ENCODE measurements at regions not wholly inside any gene's neighbourhood (a gene's known extent, or its start where the extent isn't known, plus 50 kb on each side); places are given as distances from the start of the nearest gene placed in this dataset.
"Not testable (repeated sequence)": the region's sequence is repeated elsewhere in the genome, so short reads cannot be mapped to it uniquely, and the experiment has no call there.

DNA sequence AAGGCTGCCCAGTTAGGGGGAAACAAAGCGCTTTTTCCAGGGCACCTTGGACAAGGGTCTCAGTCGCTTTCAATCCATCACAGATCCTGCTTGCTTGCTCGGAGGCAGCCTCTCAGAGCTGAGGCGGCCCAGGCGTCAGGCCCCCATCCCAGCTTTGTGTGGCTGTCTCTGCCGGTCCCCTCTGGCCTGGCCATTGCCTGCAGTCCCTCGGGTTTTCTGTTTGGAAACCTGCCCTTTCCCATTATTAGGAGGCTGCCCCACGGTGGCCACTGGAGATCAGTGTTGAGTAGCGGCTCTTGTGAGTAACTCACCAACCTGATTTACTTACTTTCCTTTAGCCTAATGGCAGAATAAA lies 216.1 kb downstream of the GLRX3 start:
- H3K4me1 ChIP-seq (ENCODE audit: control insufficient read depth, low read depth, low read length), result no peaks in the 10 kb centered on the region
- no peak overlapping the region for H2BK15ac ChIP-seq (replicated peaks; ENCODE audit: low read depth)
- H3K56ac ChIP-seq (ENCODE audit: low read length), result no peak overlapping the region
- no peaks in the 10 kb centered on the region for H3K27me3 ChIP-seq (ENCODE audit: insufficient read depth, low read length, poor library complexity)
- H3K23ac ChIP-seq (ENCODE audit: low read length), result no peak overlapping the region
- peak; percentile 28 for DNase-seq
- no peak overlapping the region for H3K4me2 ChIP-seq (ENCODE audit: low read length)
- H4K8ac ChIP-seq (ENCODE audit: low read depth, low read length), result no peak overlapping the region
- H3K27ac ChIP-seq (ENCODE audit: low read depth, low read length), result no peak overlapping the region
- no peak overlapping the region for H2AK5ac ChIP-seq (ENCODE audit: low read length)
- H3K9ac ChIP-seq (ENCODE audit: low read length), result no peak overlapping the region
- no peak overlapping the region for H3K18ac ChIP-seq (ENCODE audit: low read length)
- H3K79me1 ChIP-seq (ENCODE audit: low read length), result no peaks in the 10 kb centered on the region
- H3K4me3 ChIP-seq (ENCODE audit: low read length), result no peak overlapping the region
- WGBS (ENCODE audit: extremely low coverage, insufficient coverage, low lambda C conversion rate), result no CpG with 5 or more reads among the region's 9 CpGs
- no peak overlapping the region for H4K5ac ChIP-seq (ENCODE audit: low read length)
- no peak overlapping the region for H2BK5ac ChIP-seq (ENCODE audit: low read length)
- no peak overlapping the region for H3K4ac ChIP-seq (ENCODE audit: low read depth, low read length)
- no peak overlapping the region for H2BK120ac ChIP-seq (ENCODE audit: low read depth, low read length)
- no peaks in the 10 kb centered on the region for H3K36me3 ChIP-seq (ENCODE audit: control insufficient read depth, insufficient read depth, low read length)
- no peaks in the 10 kb centered on the region for H3K79me2 ChIP-seq (ENCODE audit: control insufficient read depth, insufficient read depth, low read length)

DNA sequence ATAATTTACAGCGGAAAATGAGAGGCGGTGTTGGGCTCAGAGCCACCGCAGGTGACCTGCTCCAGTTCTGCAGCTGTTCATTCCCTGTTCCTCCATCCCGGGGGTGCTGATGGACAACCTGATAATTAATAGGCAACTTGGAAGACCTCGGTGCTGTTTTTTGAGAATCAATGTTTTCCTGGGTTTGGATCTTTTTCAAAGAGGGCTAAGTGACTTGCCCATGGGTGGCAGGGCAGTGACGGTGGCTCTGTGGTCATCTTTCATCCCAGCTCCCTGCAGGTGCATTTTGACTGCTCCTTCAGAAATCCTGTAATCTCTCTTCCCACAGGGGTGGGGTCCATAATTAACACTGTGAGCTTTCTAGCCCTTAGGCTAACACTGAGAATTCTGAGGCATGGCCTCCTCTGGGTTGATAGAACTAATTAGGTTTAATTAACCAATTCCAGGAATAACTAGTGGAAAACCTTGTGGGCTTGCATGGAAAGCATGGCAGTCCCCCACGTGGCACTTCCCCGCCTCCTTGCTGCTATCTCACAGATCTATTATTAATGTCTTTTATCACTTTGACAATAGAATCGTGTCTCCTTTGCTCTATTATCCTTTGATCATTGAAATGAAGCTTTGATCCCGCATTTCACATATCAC lies 217.9 kb downstream of the GLRX3 start:
- DNase-seq, result no peak
- H2AK5ac ChIP-seq (ENCODE audit: low read length), result no peak overlapping the region
- no peaks in the 10 kb centered on the region for H3K27me3 ChIP-seq (ENCODE audit: insufficient read depth, low read length, poor library complexity)
- H2BK5ac ChIP-seq (ENCODE audit: low read length), result no peak overlapping the region
- no peaks in the 10 kb centered on the region for H3K79me2 ChIP-seq (ENCODE audit: control insufficient read depth, insufficient read depth, low read length)
- no peak overlapping the region for H3K56ac ChIP-seq (ENCODE audit: low read length)
- no peak overlapping the region for H3K9ac ChIP-seq (ENCODE audit: low read length)
- WGBS (ENCODE audit: extremely low coverage, insufficient coverage, low lambda C conversion rate), result no CpG with 5 or more reads among the region's 10 CpGs
- H3K27ac ChIP-seq (ENCODE audit: low read depth, low read length), result no peak overlapping the region
- H3K79me1 ChIP-seq (ENCODE audit: low read length), result no peaks in the 10 kb centered on the region
- no peak overlapping the region for H3K18ac ChIP-seq (ENCODE audit: low read length)
- H3K4me2 ChIP-seq (ENCODE audit: low read length), result no peak overlapping the region
- H3K23ac ChIP-seq (ENCODE audit: low read length), result no peak overlapping the region
- H3K4me3 ChIP-seq (ENCODE audit: low read length), result no peak overlapping the region
- no peak overlapping the region for H4K8ac ChIP-seq (ENCODE audit: low read depth, low read length)
- H3K4me1 ChIP-seq (ENCODE audit: control insufficient read depth, low read depth, low read length), result no peaks in the 10 kb centered on the region
- no peak overlapping the region for H2BK120ac ChIP-seq (ENCODE audit: low read depth, low read length)
- no peak overlapping the region for H4K5ac ChIP-seq (ENCODE audit: low read length)
- H2BK15ac ChIP-seq (replicated peaks; ENCODE audit: low read depth), result no peak overlapping the region
- H3K36me3 ChIP-seq (ENCODE audit: control insufficient read depth, insufficient read depth, low read length), result no peaks in the 10 kb centered on the region
- no peak overlapping the region for H3K4ac ChIP-seq (ENCODE audit: low read depth, low read length)

DNA sequence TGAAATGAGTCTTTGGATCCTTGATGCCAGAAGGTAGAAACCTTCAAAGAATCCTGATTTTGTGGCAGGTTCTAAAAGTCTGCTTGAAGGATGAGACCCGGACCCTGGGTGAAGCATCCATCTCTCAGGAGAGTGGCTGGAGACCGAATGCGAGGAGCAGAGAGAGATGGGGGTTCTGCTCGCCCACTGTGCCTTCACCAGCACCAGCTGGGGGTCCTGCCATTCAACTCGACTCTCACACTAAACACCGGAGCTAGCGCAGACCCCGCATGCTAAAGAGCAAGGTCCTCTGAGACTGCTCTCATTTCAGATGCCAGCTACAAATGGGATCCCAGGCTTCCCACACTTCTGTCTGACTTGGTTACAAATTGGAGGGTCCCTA lies 218.4 kb downstream of the GLRX3 start:
- Histone ChIP-seq H3K23ac (ENCODE audit: low read length) (no peak overlapping the region), H2BK15ac (replicated peaks; ENCODE audit: low read depth) (no peak overlapping the region), H3K4me1 (ENCODE audit: control insufficient read depth, low read depth, low read length) (no peaks in the 10 kb centered on the region), H3K79me1 (ENCODE audit: low read length) (no peaks in the 10 kb centered on the region), H3K4ac (ENCODE audit: low read depth, low read length) (no peak overlapping the region), H3K9ac (ENCODE audit: low read length) (no peak overlapping the region), H3K27ac (ENCODE audit: low read depth, low read length) (no peak overlapping the region), H3K18ac (ENCODE audit: low read length) (no peak overlapping the region), H3K79me2 (ENCODE audit: control insufficient read depth, insufficient read depth, low read length) (no peaks in the 10 kb centered on the region), H2AK5ac (ENCODE audit: low read length) (no peak overlapping the region), H3K27me3 (ENCODE audit: insufficient read depth, low read length, poor library complexity) (no peaks in the 10 kb centered on the region), H4K5ac (ENCODE audit: low read length) (no peak overlapping the region), H2BK5ac (ENCODE audit: low read length) (no peak overlapping the region), H3K4me3 (ENCODE audit: low read length) (no peak overlapping the region), H3K56ac (ENCODE audit: low read length) (no peak overlapping the region), H3K4me2 (ENCODE audit: low read length) (no peak overlapping the region), H3K36me3 (ENCODE audit: control insufficient read depth, insufficient read depth, low read length) (no peaks in the 10 kb centered on the region), H2BK120ac (ENCODE audit: low read depth, low read length) (no peak overlapping the region), H4K8ac (ENCODE audit: low read depth, low read length) (no peak overlapping the region)
- no CpG with 5 or more reads among the region's 8 CpGs for WGBS (ENCODE audit: extremely low coverage, insufficient coverage, low lambda C conversion rate)
- DNase-seq, result no peak

DNA sequence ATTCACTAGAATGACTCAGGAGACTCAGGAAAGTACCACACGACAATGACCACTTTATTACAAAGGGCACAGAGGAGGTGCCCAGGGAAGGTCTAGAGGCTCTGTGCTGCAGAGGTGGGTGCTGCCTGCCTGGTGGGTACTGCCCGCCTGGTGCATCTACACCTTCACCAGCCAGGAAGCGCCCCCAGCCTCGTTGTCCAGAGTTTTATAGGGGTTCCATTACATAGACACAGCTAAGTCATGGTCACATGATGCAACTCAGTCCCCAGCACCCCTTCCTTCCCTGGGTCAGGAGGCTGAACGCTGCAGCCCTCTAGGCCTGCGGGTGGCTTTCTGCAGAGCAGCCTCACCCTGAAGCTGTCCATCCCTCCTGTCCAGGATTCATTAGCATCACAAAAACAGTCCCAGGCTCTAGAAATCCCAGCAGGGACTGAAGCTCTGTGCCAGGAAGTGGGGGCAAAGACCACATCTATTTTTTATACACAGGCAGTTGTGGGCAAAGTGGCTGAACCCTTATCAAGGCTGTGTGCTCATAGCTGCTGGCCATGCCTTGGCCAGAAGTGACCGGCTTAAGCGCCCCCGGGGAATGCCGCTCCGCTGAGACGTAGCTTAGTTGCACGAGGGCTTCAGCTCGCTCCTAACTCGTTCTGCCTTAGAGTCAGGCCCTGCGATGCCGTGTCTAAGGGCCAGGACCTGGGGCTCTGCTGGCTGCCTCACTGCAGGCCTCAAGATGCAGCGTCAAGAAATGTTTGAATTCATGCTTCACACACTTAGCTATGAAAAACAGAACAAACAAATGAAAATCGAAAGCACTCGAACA lies 219.0 kb downstream of the GLRX3 start:
- WGBS (ENCODE audit: extremely low coverage, insufficient coverage, low lambda C conversion rate), result no CpG with 5 or more reads among the region's 20 CpGs

DNA sequence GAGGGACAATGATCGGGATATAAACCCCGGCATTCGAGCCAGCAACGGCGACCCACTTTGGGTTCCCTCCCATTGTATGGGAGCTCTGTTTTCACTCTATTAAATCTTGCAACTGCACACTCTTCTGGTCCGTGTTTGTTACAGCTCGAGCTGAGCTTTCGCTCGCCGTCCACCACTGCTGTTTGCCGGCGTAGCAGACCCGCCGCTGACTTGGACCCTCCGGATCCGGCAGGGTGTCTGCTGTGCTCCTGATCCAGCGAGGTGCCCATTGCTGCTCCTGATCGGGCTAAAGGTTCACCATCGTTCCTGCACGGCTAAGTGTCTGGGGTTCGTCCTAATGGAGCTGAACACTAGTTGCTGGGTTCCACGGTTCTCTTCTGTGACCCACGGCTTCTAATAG lies 220.2 kb downstream of the GLRX3 start:
- not testable (repeated sequence) for H3K27me3 ChIP-seq (ENCODE audit: insufficient read depth, low read length, poor library complexity); H3K23ac ChIP-seq (ENCODE audit: low read length); H3K4me2 ChIP-seq (ENCODE audit: low read length); H4K5ac ChIP-seq (ENCODE audit: low read length); H3K9ac ChIP-seq (ENCODE audit: low read length); H3K36me3 ChIP-seq (ENCODE audit: control insufficient read depth, insufficient read depth, low read length); H2AK5ac ChIP-seq (ENCODE audit: low read length); H3K4ac ChIP-seq (ENCODE audit: low read depth, low read length); DNase-seq; H3K4me3 ChIP-seq (ENCODE audit: low read length); H3K4me1 ChIP-seq (ENCODE audit: control insufficient read depth, low read depth, low read length); H3K27ac ChIP-seq (ENCODE audit: low read depth, low read length); H3K79me1 ChIP-seq (ENCODE audit: low read length); H3K18ac ChIP-seq (ENCODE audit: low read length); H4K8ac ChIP-seq (ENCODE audit: low read depth, low read length); H2BK5ac ChIP-seq (ENCODE audit: low read length); H2BK120ac ChIP-seq (ENCODE audit: low read depth, low read length); H3K79me2 ChIP-seq (ENCODE audit: control insufficient read depth, insufficient read depth, low read length); H3K56ac ChIP-seq (ENCODE audit: low read length); H2BK15ac ChIP-seq (replicated peaks; ENCODE audit: low read depth)
- no CpG with 5 or more reads among the region's 23 CpGs for WGBS (ENCODE audit: extremely low coverage, insufficient coverage, low lambda C conversion rate)

More for the DNA sequence above, 219.0 kb downstream of the GLRX3 start:
- Histone ChIP-seq H3K27me3 (ENCODE audit: insufficient read depth, low read length, poor library complexity) (no peaks in the 10 kb centered on the region), H3K56ac (ENCODE audit: low read length) (no peak overlapping the region), H4K5ac (ENCODE audit: low read length) (no peak overlapping the region), H3K36me3 (ENCODE audit: control insufficient read depth, insufficient read depth, low read length) (no peaks in the 10 kb centered on the region), H2BK5ac (ENCODE audit: low read length) (no peak overlapping the region), H2BK15ac (replicated peaks; ENCODE audit: low read depth) (no peak overlapping the region), H3K4ac (ENCODE audit: low read depth, low read length) (no peak overlapping the region), H2AK5ac (ENCODE audit: low read length) (no peak overlapping the region), H3K4me1 (ENCODE audit: control insufficient read depth, low read depth, low read length) (no peaks in the 10 kb centered on the region), H3K23ac (ENCODE audit: low read length) (no peak overlapping the region), H3K4me2 (ENCODE audit: low read length) (no peak overlapping the region), H3K27ac (ENCODE audit: low read depth, low read length) (no peak overlapping the region), H3K79me1 (ENCODE audit: low read length) (no peaks in the 10 kb centered on the region), H3K79me2 (ENCODE audit: control insufficient read depth, insufficient read depth, low read length) (no peaks in the 10 kb centered on the region), H3K9ac (ENCODE audit: low read length) (no peak overlapping the region), H3K18ac (ENCODE audit: low read length) (no peak overlapping the region), H2BK120ac (ENCODE audit: low read depth, low read length) (no peak overlapping the region), H3K4me3 (ENCODE audit: low read length) (no peak overlapping the region), H4K8ac (ENCODE audit: low read depth, low read length) (no peak overlapping the region)
- no peak for DNase-seq

Measured in mesendoderm (in vitro differentiated cells).